Stimulated activated CD4-positive, alpha-beta T cell treated with anti-CD3 and anti-CD28 coated beads, Interleukin-12 subunit alpha, Interleukin-12 subunit beta, amount 100 ng/mL, for 48 hours (primary cell): ENCODE measurements at regions not wholly inside any gene's neighbourhood (a gene's known extent, or its start where the extent isn't known, plus 50 kb on each side); places are given as distances from the start of the nearest gene placed in this dataset.
A peak's percentile ranks its signal among the peaks of the same experiment; 100 is the strongest.

ENCODE experiments used
- DNase-seq, 3 donors: peaks; one replicate each; pipeline ENCODE4 v3.0.0-alpha.2; 2020; ENCODE audit warnings: low read depth in 2 of 3, low spot score in 1 of 3

- DNase-seq, result no peak
Observed at GRCh38 chr2:37541516-37541915, 129.9 kb downstream of the CDC42EP3 start.

DNA sequence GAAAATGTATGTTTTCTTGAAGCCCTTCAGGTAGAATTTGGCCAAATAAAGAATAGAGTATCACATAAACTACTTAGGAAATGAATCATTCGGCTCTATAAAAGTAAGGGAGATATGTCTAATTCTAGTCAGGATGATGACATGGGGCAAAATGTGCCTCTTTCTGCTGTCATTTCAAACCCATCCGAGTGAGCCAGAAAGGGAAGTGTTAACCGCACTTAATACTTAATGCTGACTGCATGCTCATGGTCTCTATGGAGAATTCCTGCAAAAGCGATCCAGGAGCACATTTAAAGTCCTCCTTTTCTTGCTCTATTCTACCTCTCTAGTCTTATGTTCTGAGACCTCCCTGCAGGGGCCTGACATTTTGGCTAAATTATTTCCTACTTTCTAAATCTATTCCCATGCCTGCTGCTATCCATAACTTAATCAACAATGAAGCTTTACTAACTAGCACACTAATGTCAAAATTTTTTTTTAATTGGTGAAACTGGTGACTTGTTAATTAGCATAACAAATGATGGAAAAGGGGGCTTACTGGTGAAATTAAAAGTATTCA, 127.4 kb downstream of the CDC42EP3 start:
- DNase-seq, result no peak

GRCh38 chr2:37544591-37545031, 126.8 kb downstream of the CDC42EP3 start:
- DNase-seq, result no peak

GRCh38 chr2:37549598-37549997, 121.8 kb downstream of the CDC42EP3 start:
- DNase-seq, result no peak

- no peak for DNase-seq
Observed at GRCh38 chr2:37550190-37550589, 121.3 kb downstream of the CDC42EP3 start.

- DNase-seq, result no peak
Observed at GRCh38 chr2:37551783-37552182, 119.7 kb downstream of the CDC42EP3 start.

DNA sequence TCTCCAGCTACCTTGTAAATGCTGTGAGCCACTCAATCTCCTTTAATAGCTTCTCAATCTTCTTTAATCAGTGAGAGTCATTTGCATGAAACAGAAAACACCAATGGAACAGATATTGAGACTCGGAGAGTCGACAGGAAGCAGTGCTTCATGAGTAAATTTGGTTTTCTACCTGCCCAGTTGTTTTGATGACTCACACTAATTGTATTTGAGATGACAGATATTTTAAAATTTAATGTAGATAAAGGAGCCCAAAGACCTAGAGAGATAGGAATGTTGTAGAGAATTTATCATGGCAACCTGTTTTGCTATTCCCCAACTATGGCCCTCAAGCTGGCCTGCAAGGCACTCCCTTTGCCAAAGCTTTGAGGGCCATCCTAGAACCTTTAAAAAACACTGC, 119.1 kb downstream of the CDC42EP3 start:
- DNase-seq, result no peak

- no peak for DNase-seq
Observed at GRCh38 chr2:37553411-37554154, 117.9 kb downstream of the CDC42EP3 start.

DNA sequence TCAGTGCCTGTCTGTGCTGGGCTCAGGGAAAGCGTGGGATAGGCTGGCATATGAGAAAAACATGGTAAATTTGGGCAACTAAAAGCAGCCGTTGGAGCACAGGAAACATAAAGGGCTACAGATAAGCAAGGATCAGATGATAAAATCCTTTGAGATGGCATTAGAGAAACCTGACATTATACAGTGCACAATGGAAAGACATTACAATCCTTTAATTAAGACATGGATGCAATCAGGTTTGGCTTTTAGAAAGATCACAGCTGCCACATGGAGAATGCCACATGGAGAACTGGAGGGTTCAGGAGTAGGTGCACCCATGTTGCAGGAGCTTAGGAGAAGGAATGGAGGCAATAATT, 117.3 kb downstream of the CDC42EP3 start:
- no peak for DNase-seq

- DNase-seq, result no peak
Observed at GRCh38 chr2:37554687-37555086, 116.8 kb downstream of the CDC42EP3 start.

- no peak for DNase-seq
Observed at GRCh38 chr2:37555457-37555856, 116.0 kb downstream of the CDC42EP3 start.

DNA sequence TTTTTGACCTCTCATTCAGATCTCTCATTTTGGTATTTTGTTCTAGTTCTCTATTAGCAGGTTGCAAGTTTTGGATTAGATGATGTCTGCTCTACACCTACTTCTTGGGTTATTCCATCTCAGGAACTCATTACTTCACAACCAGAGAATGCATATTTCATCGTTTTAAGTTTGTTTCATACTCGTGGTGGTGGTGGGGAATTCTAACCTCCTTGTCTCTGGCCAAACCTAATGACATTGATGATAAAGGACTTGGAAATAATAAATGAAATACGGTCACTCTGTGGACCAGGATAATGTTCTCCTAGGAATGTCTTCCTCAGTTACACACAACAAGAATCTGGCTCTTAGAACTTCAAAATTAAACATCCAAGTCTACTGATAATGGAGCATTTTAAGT, 115.2 kb downstream of the CDC42EP3 start:
- no peak for DNase-seq

- DNase-seq, result no peak
Observed at GRCh38 chr2:37558623-37559022, 112.8 kb downstream of the CDC42EP3 start.

DNA sequence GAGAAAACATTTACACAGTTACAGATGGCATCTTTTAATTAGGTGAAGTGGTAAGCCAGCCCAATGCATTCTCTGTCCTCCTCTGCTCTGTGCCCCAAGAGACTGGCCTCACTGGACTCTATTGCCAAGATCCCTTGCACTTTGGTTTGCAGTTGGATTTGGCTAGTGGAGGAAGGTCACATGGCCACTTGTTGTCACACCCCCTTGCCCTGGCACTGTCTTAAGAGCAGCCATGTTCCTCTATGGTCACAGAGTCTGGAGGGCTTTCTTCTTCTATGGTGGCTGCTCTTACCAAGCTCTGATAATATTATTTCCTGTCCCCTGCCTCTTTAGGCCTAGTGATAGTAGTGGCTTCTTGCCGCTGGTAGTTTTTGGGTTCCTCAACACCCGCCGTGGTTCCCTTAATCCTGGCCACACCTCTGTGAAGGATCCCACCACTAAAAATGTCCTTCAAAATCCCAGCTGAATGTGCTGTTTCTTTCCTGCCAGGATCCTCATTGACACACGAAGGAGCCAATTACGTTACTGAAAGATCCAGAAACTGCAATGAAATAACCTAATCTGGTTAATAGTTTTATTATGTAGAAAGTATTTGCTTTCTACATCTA, 111.1 kb downstream of the CDC42EP3 start:
- DNase-seq, result no peak

GRCh38 chr2:37560863-37561614, 110.4 kb downstream of the CDC42EP3 start:
- DNase-seq, result no peak

GRCh38 chr2:37561615-37562569, 109.5 kb downstream of the CDC42EP3 start:
- DNase-seq, result peak in 1 of 3 donors; percentile 29

DNA sequence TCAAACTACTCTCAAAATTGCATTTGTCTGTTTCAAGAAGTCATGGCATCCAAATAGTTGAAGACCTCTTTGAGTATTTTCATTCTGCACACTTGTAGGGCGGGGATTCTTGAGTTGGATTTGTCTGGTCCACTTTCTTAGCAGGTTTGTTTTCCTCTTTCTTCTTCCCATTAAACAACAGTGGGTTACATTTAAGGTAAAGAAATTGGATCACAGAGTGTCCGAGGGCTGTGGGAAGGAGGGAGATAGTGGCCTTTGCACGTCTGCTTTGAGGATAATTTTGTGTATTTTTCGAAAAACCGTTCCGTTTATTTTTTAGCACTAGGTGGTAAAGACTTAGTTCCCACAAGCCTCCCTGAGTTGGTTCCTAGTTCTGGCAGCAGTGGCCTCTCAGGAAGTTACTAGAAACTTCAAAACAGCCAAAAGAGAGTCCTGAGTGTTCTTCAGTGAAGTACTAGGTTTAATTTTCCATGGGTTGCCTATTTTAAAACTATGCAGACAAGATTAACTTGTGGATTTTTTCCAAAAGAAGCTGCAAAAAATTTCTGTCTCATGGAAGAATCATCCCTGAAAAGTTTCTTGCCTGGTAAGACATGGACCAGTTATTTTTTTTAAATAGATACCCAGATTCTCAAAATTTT, 107.9 kb downstream of the CDC42EP3 start:
- DNase-seq, result no peak

DNA sequence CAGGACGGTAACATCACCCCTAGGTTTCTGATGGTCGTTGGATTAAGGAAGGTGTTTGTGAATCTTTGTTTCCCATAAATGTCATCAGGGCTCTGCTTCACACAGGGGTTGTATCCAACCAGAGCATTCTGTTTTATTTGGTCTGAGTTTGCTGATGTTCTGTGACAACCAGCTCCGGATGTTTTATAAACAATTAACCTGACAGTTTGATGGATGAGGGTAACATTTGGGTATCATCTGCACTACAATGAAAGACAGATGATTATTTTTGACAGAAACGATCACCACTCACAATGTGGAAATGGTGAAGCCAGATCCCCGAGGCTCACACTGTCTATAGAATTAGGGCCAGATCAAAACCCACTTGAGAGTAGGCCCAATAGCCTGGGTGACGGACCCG, 107.1 kb downstream of the CDC42EP3 start:
- DNase-seq, result no peak

- DNase-seq, result no peak
Observed at GRCh38 chr2:37566517-37566981, 104.9 kb downstream of the CDC42EP3 start.

DNA sequence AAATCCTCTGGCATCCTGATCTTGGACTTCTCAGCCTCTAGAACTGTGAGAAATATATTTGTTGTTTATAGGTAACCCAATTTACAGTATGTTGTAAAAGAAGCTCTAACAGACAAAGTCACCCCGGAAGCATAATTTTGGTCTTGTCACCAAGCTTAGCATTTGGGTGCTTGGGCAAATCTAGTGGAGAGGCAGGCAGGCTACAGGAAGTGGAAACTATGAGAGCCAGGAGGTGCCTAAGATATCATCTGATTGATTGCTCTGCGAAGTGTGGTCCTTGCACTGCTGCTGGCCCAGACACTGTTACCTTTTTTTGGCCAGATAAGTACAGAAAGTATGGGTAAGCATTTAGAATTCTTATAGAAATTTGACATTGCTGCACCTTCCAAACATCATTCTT, 102.9 kb downstream of the CDC42EP3 start:
- no peak for DNase-seq
